ENCODE measurements at regions not wholly inside any gene's neighbourhood (a gene's known extent, or its start where the extent isn't known, plus 50 kb on each side); places are given as distances from the start of the nearest gene placed in this dataset.
"Not testable (repeated sequence)": the region's sequence is repeated elsewhere in the genome, so short reads cannot be mapped to it uniquely, and the experiment has no call there.

DNA sequence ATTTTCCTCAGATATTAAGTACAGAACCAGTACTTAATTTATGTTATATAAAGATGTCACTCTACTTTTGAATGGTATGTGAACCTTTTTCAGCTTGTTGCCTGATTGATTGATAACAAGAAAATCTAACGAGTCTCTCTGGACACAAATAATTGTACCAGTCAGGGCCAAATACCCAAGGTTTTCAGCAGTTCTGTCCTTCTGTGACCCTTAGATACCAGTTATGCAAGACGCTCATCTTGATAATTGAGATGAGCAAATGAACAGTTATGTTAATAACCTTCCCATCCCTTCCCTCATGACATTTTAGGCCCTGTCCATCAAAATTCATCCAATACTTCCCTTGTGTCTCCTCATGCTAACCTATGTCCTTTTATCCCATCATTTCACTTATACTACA is 185.9 kb upstream of the G2E3 start:
- Mint-ChIP-seq H3K36me3 (no peaks in the 10 kb centered on the region), H3K9me3 (peaks cover 0 to 3% (median 0%) of the 10 kb centered on the region in 7 donors), H3K27me3 (peaks cover 18 to 24% (median 20%) of the 10 kb centered on the region in 3 donors), H3K27ac (no peak overlapping the region), H3K4me1 (peaks cover 0 to 1% (median 0%) of the 10 kb centered on the region in 3 donors), H3K4me3 (no peak overlapping the region)
- ATAC-seq (ENCODE audit: low read depth in 2 of 2) (no peak), DNase-seq (no peak)

DNA sequence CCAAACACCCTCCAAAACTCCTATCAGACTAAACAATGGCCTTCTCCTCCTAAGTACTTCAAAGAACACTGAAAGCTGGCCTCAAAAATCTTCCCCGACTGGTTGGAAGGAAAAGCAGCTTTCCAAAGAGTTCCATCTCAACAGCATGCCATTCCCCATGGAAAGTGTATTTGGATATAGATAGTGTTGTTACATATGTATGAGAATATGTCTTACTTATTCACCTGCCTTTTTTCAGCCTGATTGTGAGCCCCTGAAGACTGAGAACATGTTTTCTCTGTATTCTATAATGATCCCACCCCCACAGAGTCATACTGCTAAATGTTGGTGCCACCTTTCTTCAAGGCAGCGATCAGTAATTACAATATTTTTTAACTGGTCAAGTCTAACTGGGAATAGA is 185.4 kb upstream of the G2E3 start:
- no peak for ATAC-seq (ENCODE audit: low read depth in 2 of 2)
- no peak overlapping the region for H3K4me3 Mint-ChIP-seq
- no peaks in the 10 kb centered on the region for H3K36me3 Mint-ChIP-seq
- H3K9me3 Mint-ChIP-seq: peaks cover 0 to 3% (median 0%) of the 10 kb centered on the region in 7 donors
- no peak for DNase-seq
- H3K27me3 Mint-ChIP-seq: peaks cover 23 to 25% (median 23%) of the 10 kb centered on the region in 3 donors
- no peak overlapping the region for H3K27ac Mint-ChIP-seq
- peaks cover 0 to 1% (median 0%) of the 10 kb centered on the region in 3 donors for H3K4me1 Mint-ChIP-seq

- Mint-ChIP-seq H3K27me3 (peaks cover 28 to 32% (median 29%) of the 10 kb centered on the region in 3 donors), H3K27ac (no peak overlapping the region), H3K4me1 (peaks cover 0 to 1% (median 0%) of the 10 kb centered on the region in 3 donors), H3K4me3 (no peak overlapping the region), H3K36me3 (no peaks in the 10 kb centered on the region), H3K9me3 (no peaks in the 10 kb centered on the region)
- DNase-seq: peak; percentile 9
- ATAC-seq (ENCODE audit: low read depth in 2 of 2): peak; percentile 58 to 70
Observed at GRCh38 chr14:30375296-30375892, 183.6 kb upstream of the G2E3 start.

- DNase-seq (no peak), ATAC-seq (ENCODE audit: low read depth in 2 of 2) (no peak)
- Mint-ChIP-seq H3K9me3 (no peaks in the 10 kb centered on the region), H3K4me3 (no peak overlapping the region), H3K36me3 (no peaks in the 10 kb centered on the region), H3K4me1 (no peaks in the 10 kb centered on the region), H3K27me3 (peaks cover 16 to 48% (median 32%) of the 10 kb centered on the region in 3 donors), H3K27ac (no peak overlapping the region)
Observed at GRCh38 chr14:30381861-30382480, 177.0 kb upstream of the G2E3 start.

GRCh38 chr14:30385925-30386324 is 173.0 kb upstream of the G2E3 start:
- no peaks in the 10 kb centered on the region for H3K4me1 Mint-ChIP-seq
- DNase-seq (no peak), ATAC-seq (ENCODE audit: low read depth in 2 of 2) (no peak)
- no peaks in the 10 kb centered on the region for H3K36me3 Mint-ChIP-seq
- no peak overlapping the region for H3K4me3 Mint-ChIP-seq
- no peaks in the 10 kb centered on the region for H3K9me3 Mint-ChIP-seq
- H3K27ac Mint-ChIP-seq: no peak overlapping the region
- peaks cover 5 to 30% (median 15%) of the 10 kb centered on the region in 3 donors for H3K27me3 Mint-ChIP-seq

- H3K4me3 Mint-ChIP-seq: no peak overlapping the region
- H3K9me3 Mint-ChIP-seq: no peaks in the 10 kb centered on the region
Observed at GRCh38 chr14:30387871-30388270, 171.1 kb upstream of the G2E3 start.

DNA sequence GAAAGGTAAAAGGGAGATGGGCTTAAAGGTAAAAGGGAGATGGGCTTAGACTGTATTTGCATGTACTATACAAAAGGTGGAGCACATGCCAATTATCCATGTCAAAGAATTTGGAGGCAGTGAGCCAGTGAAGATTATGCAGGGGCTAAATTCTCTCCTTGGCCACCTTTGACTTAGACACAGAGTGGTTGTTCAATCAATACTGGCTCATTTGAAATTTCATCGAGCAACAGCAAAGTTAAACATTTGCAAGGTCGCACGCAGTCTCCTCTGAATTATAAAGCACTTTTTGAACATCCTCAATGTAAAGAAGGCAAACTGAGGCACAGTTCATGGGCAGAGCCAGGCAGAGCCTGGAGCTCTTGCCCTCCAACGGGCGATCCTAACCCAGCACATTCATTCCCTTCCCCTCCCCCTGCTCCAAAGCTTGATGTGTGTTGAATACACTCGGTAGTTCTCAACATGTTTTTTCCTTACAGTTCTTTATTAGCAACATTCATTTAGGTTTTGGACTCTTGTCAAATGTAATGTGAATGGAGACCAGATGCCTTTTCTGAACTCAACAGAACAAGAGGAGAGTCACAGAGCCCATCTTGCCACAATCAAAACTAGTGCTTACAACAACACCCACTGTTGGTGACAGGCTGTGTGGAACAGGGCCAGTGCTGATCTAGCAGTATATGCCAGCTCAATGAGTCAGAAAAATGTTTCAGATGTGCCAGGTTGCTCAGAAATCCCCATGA is 169.7 kb upstream of the G2E3 start:
- peak overlapping the region in 1 of 8 donors; percentile 6 for H3K4me3 Mint-ChIP-seq

More at GRCh38 chr14:30387871-30388270, 171.1 kb upstream of the G2E3 start:
- H3K36me3 Mint-ChIP-seq: no peaks in the 10 kb centered on the region
- no peak overlapping the region for H3K27ac Mint-ChIP-seq
- no peaks in the 10 kb centered on the region for H3K4me1 Mint-ChIP-seq
- ATAC-seq (ENCODE audit: low read depth in 2 of 2): no peak
- no peak for DNase-seq
- H3K27me3 Mint-ChIP-seq: peaks cover 5 to 28% (median 10%) of the 10 kb centered on the region in 3 donors

GRCh38 chr14:30389877-30390385 is 169.0 kb upstream of the G2E3 start:
- no peak overlapping the region for H3K4me3 Mint-ChIP-seq
- ATAC-seq (ENCODE audit: low read depth in 2 of 2): no peak
- peaks cover 0 to 9% (median 2%) of the 10 kb centered on the region in 3 donors for H3K27me3 Mint-ChIP-seq
- H3K27ac Mint-ChIP-seq: no peak overlapping the region
- no peaks in the 10 kb centered on the region for H3K36me3 Mint-ChIP-seq
- no peaks in the 10 kb centered on the region for H3K9me3 Mint-ChIP-seq
- DNase-seq: no peak
- no peaks in the 10 kb centered on the region for H3K4me1 Mint-ChIP-seq

More for the DNA sequence above, 169.7 kb upstream of the G2E3 start:
- Mint-ChIP-seq H3K4me1 (no peaks in the 10 kb centered on the region), H3K36me3 (no peaks in the 10 kb centered on the region), H3K27me3 (peaks cover 0 to 15% (median 7%) of the 10 kb centered on the region in 3 donors), H3K27ac (no peak overlapping the region), H3K9me3 (no peaks in the 10 kb centered on the region)
- ATAC-seq (ENCODE audit: low read depth in 2 of 2): no peak
- DNase-seq: no peak

GRCh38 chr14:30395065-30395464 is 163.9 kb upstream of the G2E3 start:
- no peaks in the 10 kb centered on the region for H3K4me1 Mint-ChIP-seq
- H3K9me3 Mint-ChIP-seq: peaks cover 0 to 1% (median 0%) of the 10 kb centered on the region in 7 donors
- H3K27me3 Mint-ChIP-seq: peaks cover 0 to 11% (median 0%) of the 10 kb centered on the region in 3 donors
- no peaks in the 10 kb centered on the region for H3K36me3 Mint-ChIP-seq
- H3K27ac Mint-ChIP-seq: no peak overlapping the region
- no peak overlapping the region for H3K4me3 Mint-ChIP-seq
- no peak for DNase-seq
- ATAC-seq (ENCODE audit: low read depth in 2 of 2): no peak

DNA sequence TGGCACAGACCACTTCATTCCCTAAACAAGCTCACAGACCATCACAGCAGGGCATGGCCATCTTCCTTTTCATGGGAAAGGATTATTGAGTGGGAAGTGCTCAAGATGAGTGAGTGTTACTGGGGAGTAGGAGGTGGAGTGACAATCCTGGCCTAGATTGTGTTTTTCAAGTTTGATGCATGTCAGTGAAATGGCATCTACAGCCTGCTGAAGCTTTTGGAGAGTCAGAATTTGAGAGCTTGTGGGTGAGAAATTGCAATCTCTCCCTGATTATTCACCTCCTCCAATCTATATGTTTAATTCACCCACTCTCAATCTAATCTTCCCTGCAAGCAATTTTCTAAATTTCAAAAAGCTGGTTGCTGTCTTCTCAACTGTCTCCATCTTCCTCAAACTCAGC is 156.1 kb upstream of the G2E3 start:
- Mint-ChIP-seq H3K27me3 (peaks cover 0 to 11% (median 0%) of the 10 kb centered on the region in 3 donors), H3K4me1 (no peaks in the 10 kb centered on the region), H3K9me3 (peaks cover 0 to 7% (median 4%) of the 10 kb centered on the region in 7 donors), H3K27ac (no peak overlapping the region), H3K36me3 (no peaks in the 10 kb centered on the region), H3K4me3 (no peak overlapping the region)
- ATAC-seq (ENCODE audit: low read depth in 2 of 2) (no peak), DNase-seq (no peak)

DNA sequence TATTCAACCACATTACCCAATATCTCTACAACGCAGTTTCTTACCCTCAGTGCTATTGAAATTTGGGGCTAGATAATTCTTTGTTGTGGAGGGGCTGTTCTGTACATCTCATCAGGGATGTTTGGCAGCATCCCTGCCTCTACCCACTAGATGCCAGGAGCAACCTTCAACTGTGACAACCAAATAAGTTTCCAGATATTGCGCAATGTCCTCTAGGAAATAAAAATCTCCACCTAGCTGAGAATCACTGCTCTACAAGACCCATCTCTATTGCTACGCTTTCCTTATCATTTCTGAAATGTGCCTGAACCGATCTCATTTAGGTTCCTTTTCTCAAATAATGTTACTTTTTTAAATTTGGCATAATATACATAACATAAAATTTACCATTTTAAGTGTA is 155.2 kb upstream of the G2E3 start:
- Mint-ChIP-seq H3K9me3 (peaks cover 0 to 11% (median 4%) of the 10 kb centered on the region in 7 donors), H3K4me1 (no peaks in the 10 kb centered on the region), H3K27me3 (peaks cover 0 to 7% (median 4%) of the 10 kb centered on the region in 3 donors), H3K4me3 (no peak overlapping the region), H3K27ac (no peak overlapping the region), H3K36me3 (no peaks in the 10 kb centered on the region)
- ATAC-seq (ENCODE audit: low read depth in 2 of 2): no peak
- DNase-seq: no peak

GRCh38 chr14:30409508-30410015 is 149.4 kb upstream of the G2E3 start:
- H3K4me1 Mint-ChIP-seq; H3K27ac Mint-ChIP-seq; ATAC-seq (ENCODE audit: low read depth in 2 of 2); H3K36me3 Mint-ChIP-seq; DNase-seq; H3K4me3 Mint-ChIP-seq: not testable (repeated sequence)
- Mint-ChIP-seq H3K27me3 (peaks cover 0 to 13% (median 5%) of the 10 kb centered on the region in 3 donors), H3K9me3 (peaks cover 0 to 13% (median 7%) of the 10 kb centered on the region in 7 donors)

DNA sequence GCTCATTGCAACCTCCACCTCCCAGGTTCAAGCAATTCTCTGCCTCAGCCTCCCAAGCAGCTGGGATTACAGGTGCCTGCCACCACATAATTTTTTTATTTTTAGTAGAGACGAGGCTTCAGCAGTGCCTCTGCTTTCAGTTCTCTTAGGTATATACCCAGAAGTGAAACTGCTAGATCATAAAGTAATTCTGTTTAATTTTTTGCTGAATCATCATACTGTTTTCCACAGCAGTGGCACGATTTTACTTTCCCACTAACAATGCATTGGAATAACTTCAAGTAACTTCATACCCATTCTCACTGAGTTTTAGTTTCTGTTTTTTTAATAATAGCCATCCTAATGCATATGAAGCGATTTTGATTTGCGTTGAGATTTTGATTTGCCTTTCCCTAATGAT is 148.0 kb upstream of the G2E3 start:
- no peak overlapping the region for H3K4me3 Mint-ChIP-seq
- no peaks in the 10 kb centered on the region for H3K4me1 Mint-ChIP-seq
- DNase-seq: no peak
- peaks cover 0 to 8% (median 5%) of the 10 kb centered on the region in 7 donors for H3K9me3 Mint-ChIP-seq
- ATAC-seq (ENCODE audit: low read depth in 2 of 2): no peak
- H3K36me3 Mint-ChIP-seq: no peaks in the 10 kb centered on the region
- H3K27me3 Mint-ChIP-seq: peaks cover 0 to 13% (median 5%) of the 10 kb centered on the region in 3 donors
- H3K27ac Mint-ChIP-seq: no peak overlapping the region
